ENCODE measurements at regions not wholly inside any gene's neighbourhood (a gene's known extent, or its start where the extent isn't known, plus 50 kb on each side); places are given as distances from the start of the nearest gene placed in this dataset.
"Not testable (repeated sequence)": the region's sequence is repeated elsewhere in the genome, so short reads cannot be mapped to it uniquely, and the experiment has no call there.

- Histone ChIP-seq H3K79me2 (ENCODE audit: low read length) (no peaks in the 10 kb centered on the region), H3K9me2 (replicated peaks; ENCODE audit: insufficient read depth, low read length) (no peaks in the 10 kb centered on the region), H3K27ac (ENCODE audit: low read length) (no peak overlapping the region), H3K4me2 (ENCODE audit: low read depth, low read length, poor library complexity, severe bottlenecking) (no peak overlapping the region), H3K4me3 (ENCODE audit: low read length) (no peak overlapping the region), H3K36me3 (ENCODE audit: insufficient read depth, low read length) (no peaks in the 10 kb centered on the region), H3K9ac (ENCODE audit: low read length) (no peak overlapping the region), H3K4me1 (ENCODE audit: low read length) (no peaks in the 10 kb centered on the region), H3K9me3 (ENCODE audit: low read length) (no peaks in the 10 kb centered on the region), H2AFZ (ENCODE audit: low read length) (no peak overlapping the region), H3K27me3 (ENCODE audit: low read length) (no peaks in the 10 kb centered on the region), H4K20me1 (ENCODE audit: insufficient read depth, low read depth, low read length) (no peaks in the 10 kb centered on the region)
- no peak for DNase-seq
These were observed 626.6 kb downstream of the MID1IP1 start for GRCh38 chrX:39427906-39428305.

GRCh38 chrX:39430551-39430950, 629.3 kb downstream of the MID1IP1 start:
- no peaks in the 10 kb centered on the region for H3K79me2 ChIP-seq (ENCODE audit: low read length)
- no peaks in the 10 kb centered on the region for H3K9me3 ChIP-seq (ENCODE audit: low read length)
- H3K27ac ChIP-seq (ENCODE audit: low read length): no peak overlapping the region
- H3K9ac ChIP-seq (ENCODE audit: low read length): no peak overlapping the region
- H4K20me1 ChIP-seq (ENCODE audit: insufficient read depth, low read depth, low read length): no peaks in the 10 kb centered on the region
- no peak overlapping the region for H2AFZ ChIP-seq (ENCODE audit: low read length)
- H3K4me2 ChIP-seq (ENCODE audit: low read depth, low read length, poor library complexity, severe bottlenecking): no peak overlapping the region
- no peak for DNase-seq
- H3K36me3 ChIP-seq (ENCODE audit: insufficient read depth, low read length): no peaks in the 10 kb centered on the region
- H3K4me1 ChIP-seq (ENCODE audit: low read length): no peaks in the 10 kb centered on the region
- no peaks in the 10 kb centered on the region for H3K9me2 ChIP-seq (replicated peaks; ENCODE audit: insufficient read depth, low read length)
- H3K27me3 ChIP-seq (ENCODE audit: low read length): no peaks in the 10 kb centered on the region
- no peak overlapping the region for H3K4me3 ChIP-seq (ENCODE audit: low read length)

- Histone ChIP-seq H4K20me1 (ENCODE audit: insufficient read depth, low read depth, low read length) (no peaks in the 10 kb centered on the region), H3K4me1 (ENCODE audit: low read length) (peaks cover 5% of the 10 kb centered on the region; the same call in 1 of the 2 replicates), H3K79me2 (ENCODE audit: low read length) (no peaks in the 10 kb centered on the region), H3K4me3 (ENCODE audit: low read length) (no peak overlapping the region), H3K36me3 (ENCODE audit: insufficient read depth, low read length) (no peaks in the 10 kb centered on the region), H3K9me2 (replicated peaks; ENCODE audit: insufficient read depth, low read length) (no peaks in the 10 kb centered on the region), H3K27ac (ENCODE audit: low read length) (no peak overlapping the region), H3K27me3 (ENCODE audit: low read length) (no peaks in the 10 kb centered on the region), H2AFZ (ENCODE audit: low read length) (no peak overlapping the region), H3K4me2 (ENCODE audit: low read depth, low read length, poor library complexity, severe bottlenecking) (no peak overlapping the region), H3K9me3 (ENCODE audit: low read length) (no peaks in the 10 kb centered on the region), H3K9ac (ENCODE audit: low read length) (no peak overlapping the region)
- no peak for DNase-seq
These were observed 630.6 kb downstream of the MID1IP1 start for GRCh38 chrX:39431893-39432292.

- H4K20me1 ChIP-seq (ENCODE audit: insufficient read depth, low read depth, low read length); H3K27ac ChIP-seq (ENCODE audit: low read length); H3K9me3 ChIP-seq (ENCODE audit: low read length); H3K4me1 ChIP-seq (ENCODE audit: low read length); H2AFZ ChIP-seq (ENCODE audit: low read length); H3K27me3 ChIP-seq (ENCODE audit: low read length); H3K36me3 ChIP-seq (ENCODE audit: insufficient read depth, low read length); H3K4me2 ChIP-seq (ENCODE audit: low read depth, low read length, poor library complexity, severe bottlenecking); H3K79me2 ChIP-seq (ENCODE audit: low read length); DNase-seq; H3K4me3 ChIP-seq (ENCODE audit: low read length); H3K9me2 ChIP-seq (replicated peaks; ENCODE audit: insufficient read depth, low read length); H3K9ac ChIP-seq (ENCODE audit: low read length): not testable (repeated sequence)
These were observed 633.4 kb downstream of the MID1IP1 start for GRCh38 chrX:39434671-39435070.

- not testable (repeated sequence) for H3K4me2 ChIP-seq (ENCODE audit: low read depth, low read length, poor library complexity, severe bottlenecking); H3K4me3 ChIP-seq (ENCODE audit: low read length); H3K27me3 ChIP-seq (ENCODE audit: low read length); H3K9me2 ChIP-seq (replicated peaks; ENCODE audit: insufficient read depth, low read length); H4K20me1 ChIP-seq (ENCODE audit: insufficient read depth, low read depth, low read length); H2AFZ ChIP-seq (ENCODE audit: low read length); H3K9ac ChIP-seq (ENCODE audit: low read length); DNase-seq; H3K27ac ChIP-seq (ENCODE audit: low read length); H3K9me3 ChIP-seq (ENCODE audit: low read length); H3K4me1 ChIP-seq (ENCODE audit: low read length); H3K36me3 ChIP-seq (ENCODE audit: insufficient read depth, low read length); H3K79me2 ChIP-seq (ENCODE audit: low read length)
These were observed 635.3 kb downstream of the MID1IP1 start for GRCh38 chrX:39436538-39436937.

- H3K4me2 ChIP-seq (ENCODE audit: low read depth, low read length, poor library complexity, severe bottlenecking): no peak overlapping the region
- H3K27me3 ChIP-seq (ENCODE audit: low read length): no peaks in the 10 kb centered on the region
- H2AFZ ChIP-seq (ENCODE audit: low read length): no peak overlapping the region
- H3K9me3 ChIP-seq (ENCODE audit: low read length): no peaks in the 10 kb centered on the region
- H3K27ac ChIP-seq (ENCODE audit: low read length): no peak overlapping the region
- H3K4me1 ChIP-seq (ENCODE audit: low read length): peaks cover 5% of the 10 kb centered on the region; the same call in 1 of the 2 replicates
- no peak for DNase-seq
- no peak overlapping the region for H3K9ac ChIP-seq (ENCODE audit: low read length)
- no peaks in the 10 kb centered on the region for H3K36me3 ChIP-seq (ENCODE audit: insufficient read depth, low read length)
- no peaks in the 10 kb centered on the region for H4K20me1 ChIP-seq (ENCODE audit: insufficient read depth, low read depth, low read length)
- H3K4me3 ChIP-seq (ENCODE audit: low read length): no peak overlapping the region
- no peaks in the 10 kb centered on the region for H3K79me2 ChIP-seq (ENCODE audit: low read length)
- no peaks in the 10 kb centered on the region for H3K9me2 ChIP-seq (replicated peaks; ENCODE audit: insufficient read depth, low read length)
These were observed 636.6 kb downstream of the MID1IP1 start for GRCh38 chrX:39437670-39438441.

- Histone ChIP-seq H3K4me2 (ENCODE audit: low read depth, low read length, poor library complexity, severe bottlenecking) (no peak overlapping the region), H3K79me2 (ENCODE audit: low read length) (no peaks in the 10 kb centered on the region), H3K4me3 (ENCODE audit: low read length) (no peak overlapping the region), H3K9me2 (replicated peaks; ENCODE audit: insufficient read depth, low read length) (no peaks in the 10 kb centered on the region), H4K20me1 (ENCODE audit: insufficient read depth, low read depth, low read length) (no peaks in the 10 kb centered on the region), H2AFZ (ENCODE audit: low read length) (no peak overlapping the region), H3K9me3 (ENCODE audit: low read length) (no peaks in the 10 kb centered on the region), H3K4me1 (ENCODE audit: low read length) (peaks cover 5% of the 10 kb centered on the region; the same call in 1 of the 2 replicates), H3K27me3 (ENCODE audit: low read length) (no peaks in the 10 kb centered on the region), H3K36me3 (ENCODE audit: insufficient read depth, low read length) (no peaks in the 10 kb centered on the region), H3K9ac (ENCODE audit: low read length) (no peak overlapping the region), H3K27ac (ENCODE audit: low read length) (no peak overlapping the region)
- no peak for DNase-seq
These were observed 637.6 kb downstream of the MID1IP1 start for GRCh38 chrX:39438603-39439602.

Data from Karpas-422 (cell line).